Left lung (tissue), 4 donors: ENCODE measurements at regions not wholly inside any gene's neighbourhood (a gene's known extent, or its start where the extent isn't known, plus 50 kb on each side); places are given as distances from the start of the nearest gene placed in this dataset.

Experiments used
- ATAC-seq: fragments of 200-7000 bp; cut with Tn5 transposase; one replicate; pipeline ENCODE4 v1.9.1; 2020; ENCODE audit warnings: moderate library complexity
- DNase-seq, 4 donors: peaks; one replicate each; pipeline ENCODE4 v3.0.0-alpha.2; 2013 to 2020
- H3K27ac ChIP-seq, 2 donors: fragments of 200-600 bp; sonication (generic) in 1 of 2; one replicate each; pipeline versions ENCODE4 v1.5.0 to v1.8.0; 2020 to 2021
- H3K27me3 ChIP-seq, 2 donors: fragments of 200-600 bp; sonication (generic) in 1 of 2; one replicate each; pipeline versions ENCODE4 v1.5.0 to v1.8.0; 2020 to 2021
- H3K36me3 ChIP-seq, 2 donors: fragments of 200-600 bp; sonication (generic) in 1 of 2; one replicate each; pipeline versions ENCODE4 v1.5.0 to v1.8.0; 2020 to 2021
- H3K4me1 ChIP-seq, 2 donors: fragments of 200-600 bp; one replicate each; pipeline ENCODE4 v1.8.0; 2021
- H3K4me3 ChIP-seq, 2 donors: fragments of 200-600 bp; sonication (generic) in 1 of 2; one replicate each; pipeline versions ENCODE4 v1.5.0 to v1.8.0; 2020 to 2021; ENCODE audit warnings: mild to moderate bottlenecking in 1 of 2
- H3K9me3 ChIP-seq, 2 donors: fragments of 200-600 bp; sonication (generic) in 1 of 2; one replicate each; pipeline versions ENCODE4 v1.5.0 to v1.8.0; 2020 to 2021
- CTCF ChIP-seq, 2 donors: fragments of 200-600 bp; sonication (generic) in 1 of 2; IDR thresholded peaks; one replicate each; pipeline versions ENCODE4 v1.5.0 to v1.8.0; 2021; ENCODE audit warnings: antibody characterized with exemption in 2 of 2
- intact Hi-C, 2 donors: fragments of 100-400 bp; cut with DNase I; formaldehyde crosslinking; loops; one replicate each; pipeline versions ENCODE4 v1.11.2 to v1.14.2; 2022
- donor health status: DM: no; HTN: yes; CAD: no.
- donor health status: DM: no; HTN: no; CAD: no.

GRCh38 chr18:61149786-61150185 is 183.4 kb upstream of the CDH20 start:
- no peak overlapping the region for H3K4me3 ChIP-seq
- H3K27me3 ChIP-seq: no peaks in the 10 kb centered on the region
- DNase-seq (no peak), ATAC-seq (no peak)
- TF ChIP-seq CTCF (IDR thresholded peaks at IDR 0.05): no peak
- no peaks in the 10 kb centered on the region for H3K36me3 ChIP-seq
- H3K27ac ChIP-seq: no peak overlapping the region
- intact Hi-C loops: no loop called here
- H3K4me1 ChIP-seq: no peaks in the 10 kb centered on the region
- H3K9me3 ChIP-seq: peaks cover 3 to 10% of the 10 kb centered on the region in 2 donors

- no peak for DNase-seq
- no peaks in the 10 kb centered on the region for H3K36me3 ChIP-seq
- H3K4me3 ChIP-seq: no peak overlapping the region
- H3K27ac ChIP-seq: no peak overlapping the region
- intact Hi-C loops: no loop called here
- TF ChIP-seq CTCF (IDR thresholded peaks at IDR 0.05): no peak
- ATAC-seq: no peak
- H3K4me1 ChIP-seq: no peaks in the 10 kb centered on the region
- no peaks in the 10 kb centered on the region for H3K27me3 ChIP-seq
- H3K9me3 ChIP-seq: no peaks in the 10 kb centered on the region
Measured at GRCh38 chr18:61153571-61153970, 179.7 kb upstream of the CDH20 start.

- TF ChIP-seq CTCF (IDR thresholded peaks at IDR 0.05): no peak
- no peak for ATAC-seq
- no peaks in the 10 kb centered on the region for H3K27me3 ChIP-seq
- H3K9me3 ChIP-seq: no peaks in the 10 kb centered on the region
- no peaks in the 10 kb centered on the region for H3K4me1 ChIP-seq
- no peak overlapping the region for H3K4me3 ChIP-seq
- H3K27ac ChIP-seq: no peak overlapping the region
- intact Hi-C loops: no loop called here
- no peak for DNase-seq
- H3K36me3 ChIP-seq: no peaks in the 10 kb centered on the region
Measured at GRCh38 chr18:61154866-61155265, 178.4 kb upstream of the CDH20 start.

GRCh38 chr18:61155586-61155985 is 177.6 kb upstream of the CDH20 start:
- no peak for DNase-seq
- Histone ChIP-seq H3K27ac (no peak overlapping the region), H3K27me3 (no peaks in the 10 kb centered on the region), H3K9me3 (no peaks in the 10 kb centered on the region), H3K4me3 (no peak overlapping the region), H3K36me3 (no peaks in the 10 kb centered on the region), H3K4me1 (no peaks in the 10 kb centered on the region)
- TF ChIP-seq CTCF (IDR thresholded peaks at IDR 0.05): no peak
- no peak for ATAC-seq
- intact Hi-C loops: no loop called here

- Histone ChIP-seq H3K36me3 (no peaks in the 10 kb centered on the region), H3K4me3 (no peak overlapping the region), H3K9me3 (no peaks in the 10 kb centered on the region), H3K27me3 (no peaks in the 10 kb centered on the region), H3K4me1 (no peaks in the 10 kb centered on the region), H3K27ac (no peak overlapping the region)
- no peak for ATAC-seq
- no peak for DNase-seq
- no peak for TF ChIP-seq CTCF (IDR thresholded peaks at IDR 0.05)
- intact Hi-C loops: no loop called here
Measured at GRCh38 chr18:61157451-61157850, 175.8 kb upstream of the CDH20 start.
